CD4-positive, alpha-beta memory T cell (primary cell): ENCODE measurements at regions not wholly inside any gene's neighbourhood (a gene's known extent, or its start where the extent isn't known, plus 50 kb on each side); places are given as distances from the start of the nearest gene placed in this dataset.

ENCODE experiments used
- CTCF ChIA-PET: fragments of 350-600 bp; sonication (Branson Sonifier 250); formaldehyde crosslinking; loops from one replicate; lab custom pipeline; 2021; ENCODE audit warnings: inconsistent platforms; ENCODE audit not compliant: partially characterized antibody; lab: Charles Lee
- POLR2A ChIA-PET: fragments of 350-600 bp; sonication (Branson Sonifier 250); formaldehyde crosslinking; loops from one replicate; lab custom pipeline; 2021; ENCODE audit not compliant: partially characterized antibody; lab: Charles Lee
- DNase-seq, 5 donors: peaks; one replicate each; pipeline versions ENCODE4 v3.0.0 to v3.0.0-alpha.2; 2020 to 2022; ENCODE audit warnings: mixed read lengths in 1 of 5
- H3K27ac ChIP-seq: one replicate; pipeline ENCODE4 v1.7.0; 2013; ENCODE audit warnings: low read depth, low read length
- H3K27me3 ChIP-seq: 2 replicates; pipeline ENCODE4 v1.7.0; 2013; ENCODE audit warnings: mild to moderate bottlenecking, low read length, moderate library complexity; ENCODE audit not compliant: insufficient read depth
- H3K36me3 ChIP-seq: 2 replicates; pipeline ENCODE4 v1.7.0; 2013; ENCODE audit warnings: mild to moderate bottlenecking, low read length, moderate library complexity; ENCODE audit not compliant: insufficient read depth
- H3K4me1 ChIP-seq: 2 replicates; pipeline ENCODE4 v1.7.0; 2013; ENCODE audit warnings: mild to moderate bottlenecking, low read length, moderate library complexity; ENCODE audit not compliant: insufficient read depth
- H3K4me3 ChIP-seq, 2 donors: one replicate each; pipeline ENCODE4 v1.7.0; 2013; ENCODE audit warnings: low read length in 2 of 2, mild to moderate bottlenecking in 1 of 2
- H3K9me3 ChIP-seq, 2 donors: one replicate each; pipeline ENCODE4 v1.7.0; 2013; ENCODE audit warnings: low read length in 2 of 2, control low read depth in 1 of 2; ENCODE audit not compliant: control insufficient read depth in 1 of 2
- H3K27ac Mint-ChIP-seq, 7 donors: one replicate each; pipeline ENCODE4 v1.8.0; 2020 to 2021; ENCODE audit warnings: mixed read lengths in 7 of 7, mild to moderate bottlenecking in 6 of 7, inconsistent platforms in 3 of 7, moderate library complexity in 3 of 7
- H3K27me3 Mint-ChIP-seq, 2 donors: one replicate each; pipeline ENCODE4 v1.8.0; 2020 to 2021; ENCODE audit warnings: mixed read lengths in 2 of 2
- H3K36me3 Mint-ChIP-seq, 2 donors: one replicate each; pipeline ENCODE4 v1.8.0; 2020 to 2021; ENCODE audit warnings: mixed read lengths in 2 of 2, inconsistent platforms in 1 of 2, mild to moderate bottlenecking in 1 of 2
- H3K4me1 Mint-ChIP-seq, 4 donors: one replicate each; pipeline ENCODE4 v1.8.0; 2020 to 2021; ENCODE audit warnings: mixed read lengths in 4 of 4, mild to moderate bottlenecking in 1 of 4
- H3K4me3 Mint-ChIP-seq, 8 donors: one replicate each; pipeline ENCODE4 v1.8.0; 2020 to 2021; ENCODE audit warnings: mixed read lengths in 8 of 8, mild to moderate bottlenecking in 7 of 8, moderate library complexity in 6 of 8, inconsistent platforms in 3 of 8
- H3K9me3 Mint-ChIP-seq, 8 donors: one replicate each; pipeline ENCODE4 v1.8.0; 2020 to 2021; ENCODE audit warnings: mixed read lengths in 8 of 8, mild to moderate bottlenecking in 5 of 8, inconsistent platforms in 3 of 8, moderate library complexity in 1 of 8
- intact Hi-C: fragments of 100-400 bp; cut with micrococcal nuclease; formaldehyde crosslinking; loops from one replicate; pipeline ENCODE4 v1.15.1; 2023

DNA sequence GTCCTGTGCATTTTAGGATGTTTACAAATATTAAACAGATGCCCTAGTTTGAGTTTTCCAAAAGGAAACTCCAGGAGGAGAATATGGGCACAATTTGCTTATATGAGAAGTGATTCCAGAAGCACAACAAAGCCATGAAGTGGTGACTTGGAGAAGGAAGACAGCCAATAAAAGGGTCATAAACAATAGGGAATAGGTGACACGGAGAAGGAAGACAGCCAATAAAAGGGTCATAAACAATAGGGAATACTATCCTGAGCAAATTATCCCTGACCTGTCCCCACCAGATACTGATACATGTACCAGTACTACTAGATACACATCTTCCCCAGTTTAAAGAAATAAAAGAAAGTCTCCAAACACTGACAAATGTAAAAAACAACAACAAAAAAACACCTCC lies 663.6 kb downstream of the GBE1 start:
- no peak overlapping the region for H3K4me3 Mint-ChIP-seq
- H3K27me3 ChIP-seq: no peaks in the 10 kb centered on the region
- no peaks in the 10 kb centered on the region for H3K36me3 ChIP-seq
- no peaks in the 10 kb centered on the region for H3K36me3 Mint-ChIP-seq
- H3K9me3 ChIP-seq: no peaks in the 10 kb centered on the region
- intact Hi-C loops: no loop called here
- POLR2A ChIA-PET: no interaction called here
- CTCF ChIA-PET: no interaction called here
- no peak overlapping the region for H3K4me3 ChIP-seq
- H3K4me1 Mint-ChIP-seq: no peaks in the 10 kb centered on the region
- no peak overlapping the region for H3K27ac ChIP-seq
- no peak overlapping the region for H3K27ac Mint-ChIP-seq
- no peaks in the 10 kb centered on the region for H3K27me3 Mint-ChIP-seq
- no peaks in the 10 kb centered on the region for H3K4me1 ChIP-seq
- peaks cover 0 to 13% (median 4%) of the 10 kb centered on the region in 8 donors for H3K9me3 Mint-ChIP-seq
- DNase-seq: no peak

DNA sequence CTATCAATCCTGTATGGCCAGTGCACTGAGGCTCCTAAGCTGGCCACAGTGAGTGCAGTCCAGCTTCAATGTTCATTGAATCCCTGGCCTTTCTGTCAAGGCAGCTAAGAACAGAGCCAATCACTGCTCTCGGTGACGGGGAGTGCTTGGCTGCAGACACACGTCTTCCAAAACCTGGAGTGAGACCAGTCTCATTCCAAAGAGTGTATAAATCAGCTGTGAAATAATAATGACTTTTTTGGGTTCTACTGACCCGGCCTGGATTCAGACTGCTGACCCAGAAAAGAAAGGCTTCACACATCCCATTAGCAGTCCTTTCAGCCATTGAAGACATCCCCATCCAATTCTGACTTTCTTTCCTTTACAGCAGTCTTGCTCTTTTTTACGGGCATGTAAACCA lies 665.5 kb downstream of the GBE1 start:
- Histone ChIP-seq H3K27ac (no peak overlapping the region), H3K4me1 (no peaks in the 10 kb centered on the region), H3K9me3 (no peaks in the 10 kb centered on the region), H3K4me3 (no peak overlapping the region), H3K27me3 (no peaks in the 10 kb centered on the region), H3K36me3 (no peaks in the 10 kb centered on the region)
- Mint-ChIP-seq H3K36me3 (no peaks in the 10 kb centered on the region), H3K27me3 (no peaks in the 10 kb centered on the region), H3K27ac (no peak overlapping the region), H3K4me3 (no peak overlapping the region), H3K4me1 (no peaks in the 10 kb centered on the region), H3K9me3 (peaks cover 0 to 19% (median 4%) of the 10 kb centered on the region in 8 donors)
- DNase-seq: no peak
- CTCF ChIA-PET: no interaction called here
- POLR2A ChIA-PET: no interaction called here
- intact Hi-C loops: no loop called here

DNA sequence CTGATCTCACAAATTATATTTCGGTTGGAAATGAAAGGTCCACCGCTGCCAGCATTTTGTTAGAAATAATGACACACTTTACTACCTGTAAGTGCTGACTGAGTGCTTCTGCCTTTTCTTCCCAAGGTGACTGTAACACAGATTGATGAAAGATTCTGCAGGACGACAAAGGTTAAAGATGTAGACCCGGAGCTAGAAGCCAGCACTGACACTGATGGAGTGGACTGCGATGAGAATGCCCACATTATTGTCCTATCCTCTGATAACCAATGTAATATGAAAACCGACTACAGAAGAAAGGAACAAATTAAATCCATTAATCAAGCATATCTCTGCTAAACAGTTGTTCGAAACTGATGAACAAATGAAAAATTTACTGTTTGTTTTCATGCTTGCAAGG lies 666.5 kb downstream of the GBE1 start:
- no peak for DNase-seq
- no peak overlapping the region for H3K27ac ChIP-seq
- H3K4me1 Mint-ChIP-seq: no peaks in the 10 kb centered on the region
- peaks cover 0 to 19% (median 4%) of the 10 kb centered on the region in 8 donors for H3K9me3 Mint-ChIP-seq
- no peaks in the 10 kb centered on the region for H3K4me1 ChIP-seq
- no peak overlapping the region for H3K4me3 Mint-ChIP-seq
- H3K9me3 ChIP-seq: no peaks in the 10 kb centered on the region
- H3K27ac Mint-ChIP-seq: no peak overlapping the region
- CTCF ChIA-PET: no interaction called here
- no peaks in the 10 kb centered on the region for H3K27me3 ChIP-seq
- H3K4me3 ChIP-seq: no peak overlapping the region
- no peaks in the 10 kb centered on the region for H3K36me3 ChIP-seq
- POLR2A ChIA-PET: no interaction called here
- no peaks in the 10 kb centered on the region for H3K36me3 Mint-ChIP-seq
- H3K27me3 Mint-ChIP-seq: no peaks in the 10 kb centered on the region
- intact Hi-C loops: no loop called here

- no peak overlapping the region for H3K27ac ChIP-seq
- no peaks in the 10 kb centered on the region for H3K27me3 Mint-ChIP-seq
- no peaks in the 10 kb centered on the region for H3K36me3 Mint-ChIP-seq
- DNase-seq: no peak
- intact Hi-C loops: no loop called here
- peaks cover 0 to 16% (median 2%) of the 10 kb centered on the region in 8 donors for H3K9me3 Mint-ChIP-seq
- no peaks in the 10 kb centered on the region for H3K9me3 ChIP-seq
- no peak overlapping the region for H3K4me3 ChIP-seq
- CTCF ChIA-PET: no interaction called here
- POLR2A ChIA-PET: no interaction called here
- no peak overlapping the region for H3K4me3 Mint-ChIP-seq
- H3K4me1 ChIP-seq: no peaks in the 10 kb centered on the region
- no peaks in the 10 kb centered on the region for H3K4me1 Mint-ChIP-seq
- H3K27me3 ChIP-seq: no peaks in the 10 kb centered on the region
- no peaks in the 10 kb centered on the region for H3K36me3 ChIP-seq
- H3K27ac Mint-ChIP-seq: no peak overlapping the region
Observed at GRCh38 chr3:81087607-81088006, 673.8 kb downstream of the GBE1 start.

DNA sequence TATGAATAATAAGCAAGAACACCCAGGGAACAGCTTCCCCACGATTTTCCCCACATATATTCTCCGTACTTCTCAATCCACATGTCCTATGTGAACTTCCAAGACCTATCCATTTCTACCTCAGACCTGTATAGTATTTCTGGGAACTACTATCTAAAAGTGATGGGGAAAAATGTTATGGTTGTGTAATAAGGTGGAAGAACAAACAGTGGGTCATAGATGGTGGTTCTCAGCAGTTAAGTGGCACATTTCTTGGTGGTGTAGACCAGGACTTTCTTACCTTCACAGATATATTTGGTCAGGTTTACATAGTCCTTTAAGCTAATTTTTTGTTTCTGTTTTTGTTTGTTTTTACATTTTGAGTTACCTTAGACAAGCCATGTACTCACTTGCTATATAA lies 675.1 kb downstream of the GBE1 start:
- no peak overlapping the region for H3K27ac Mint-ChIP-seq
- no peak for DNase-seq
- no peaks in the 10 kb centered on the region for H3K36me3 ChIP-seq
- ChIA-PET POLR2A (no interaction called here), CTCF (no interaction called here)
- no peaks in the 10 kb centered on the region for H3K9me3 ChIP-seq
- H3K4me1 Mint-ChIP-seq: no peaks in the 10 kb centered on the region
- intact Hi-C loops: no loop called here
- H3K4me1 ChIP-seq: no peaks in the 10 kb centered on the region
- no peaks in the 10 kb centered on the region for H3K36me3 Mint-ChIP-seq
- H3K4me3 ChIP-seq: no peak overlapping the region
- no peaks in the 10 kb centered on the region for H3K27me3 ChIP-seq
- no peaks in the 10 kb centered on the region for H3K27me3 Mint-ChIP-seq
- H3K4me3 Mint-ChIP-seq: no peak overlapping the region
- no peak overlapping the region for H3K27ac ChIP-seq
- H3K9me3 Mint-ChIP-seq: peaks cover 0 to 15% (median 2%) of the 10 kb centered on the region in 8 donors

- Mint-ChIP-seq H3K36me3 (no peaks in the 10 kb centered on the region), H3K4me3 (no peak overlapping the region), H3K27ac (no peak overlapping the region), H3K4me1 (no peaks in the 10 kb centered on the region), H3K27me3 (no peaks in the 10 kb centered on the region), H3K9me3 (peaks cover 0 to 10% (median 5%) of the 10 kb centered on the region in 8 donors)
- Histone ChIP-seq H3K27me3 (no peaks in the 10 kb centered on the region), H3K36me3 (no peaks in the 10 kb centered on the region), H3K27ac (no peak overlapping the region), H3K4me3 (no peak overlapping the region), H3K4me1 (no peaks in the 10 kb centered on the region), H3K9me3 (no peaks in the 10 kb centered on the region)
- no peak for DNase-seq
- ChIA-PET POLR2A (no interaction called here), CTCF (no interaction called here)
- intact Hi-C loops: no loop called here
Observed at GRCh38 chr3:81080608-81081007, 680.8 kb downstream of the GBE1 start.

- DNase-seq: no peak
- H3K9me3 ChIP-seq: peaks cover 0 to 3% of the 10 kb centered on the region in 2 donors
- CTCF ChIA-PET: no interaction called here
- Mint-ChIP-seq H3K4me3 (no peak overlapping the region), H3K36me3 (no peaks in the 10 kb centered on the region), H3K27ac (no peak overlapping the region), H3K27me3 (no peaks in the 10 kb centered on the region), H3K9me3 (peaks cover 3 to 13% (median 5%) of the 10 kb centered on the region in 8 donors), H3K4me1 (no peaks in the 10 kb centered on the region)
- no peaks in the 10 kb centered on the region for H3K4me1 ChIP-seq
- POLR2A ChIA-PET: no interaction called here
- H3K27me3 ChIP-seq: no peaks in the 10 kb centered on the region
- H3K4me3 ChIP-seq: no peak overlapping the region
- intact Hi-C loops: no loop called here
- no peaks in the 10 kb centered on the region for H3K36me3 ChIP-seq
- no peak overlapping the region for H3K27ac ChIP-seq
Observed at GRCh38 chr3:81072591-81072990, 688.9 kb downstream of the GBE1 start.

DNA sequence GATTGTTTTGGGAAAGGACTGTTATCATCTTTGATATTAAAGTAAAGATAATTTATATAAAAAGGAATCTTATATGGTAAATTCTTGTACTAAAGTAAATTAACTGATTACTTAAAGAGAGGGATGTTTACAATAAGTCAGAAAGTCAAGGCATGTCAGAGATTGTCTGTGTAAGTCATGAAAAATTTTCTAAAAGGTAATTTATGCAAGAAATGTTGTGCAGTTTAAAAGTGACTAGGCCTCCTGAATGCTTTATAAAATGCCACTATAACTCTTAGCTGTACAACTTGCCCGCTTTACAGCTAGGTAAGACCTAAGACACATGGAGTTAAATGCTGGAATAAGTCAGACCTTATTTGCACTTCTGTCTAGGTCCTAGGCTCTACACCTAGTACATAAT lies 692.9 kb downstream of the GBE1 start:
- CTCF ChIA-PET: no interaction called here
- no peak for DNase-seq
- Mint-ChIP-seq H3K4me1 (no peaks in the 10 kb centered on the region), H3K4me3 (no peak overlapping the region), H3K27me3 (no peaks in the 10 kb centered on the region), H3K9me3 (peaks cover 5 to 28% (median 12%) of the 10 kb centered on the region in 8 donors), H3K36me3 (no peaks in the 10 kb centered on the region), H3K27ac (no peak overlapping the region)
- Histone ChIP-seq H3K4me1 (no peaks in the 10 kb centered on the region), H3K9me3 (peaks cover 0 to 3% of the 10 kb centered on the region in 2 donors), H3K36me3 (no peaks in the 10 kb centered on the region), H3K27ac (no peak overlapping the region), H3K27me3 (no peaks in the 10 kb centered on the region), H3K4me3 (no peak overlapping the region)
- intact Hi-C loops: no loop called here
- POLR2A ChIA-PET: no interaction called here
